ENCODE measurements at regions not wholly inside any gene's neighbourhood (a gene's known extent, or its start where the extent isn't known, plus 50 kb on each side); places are given as distances from the start of the nearest gene placed in this dataset.

DNA sequence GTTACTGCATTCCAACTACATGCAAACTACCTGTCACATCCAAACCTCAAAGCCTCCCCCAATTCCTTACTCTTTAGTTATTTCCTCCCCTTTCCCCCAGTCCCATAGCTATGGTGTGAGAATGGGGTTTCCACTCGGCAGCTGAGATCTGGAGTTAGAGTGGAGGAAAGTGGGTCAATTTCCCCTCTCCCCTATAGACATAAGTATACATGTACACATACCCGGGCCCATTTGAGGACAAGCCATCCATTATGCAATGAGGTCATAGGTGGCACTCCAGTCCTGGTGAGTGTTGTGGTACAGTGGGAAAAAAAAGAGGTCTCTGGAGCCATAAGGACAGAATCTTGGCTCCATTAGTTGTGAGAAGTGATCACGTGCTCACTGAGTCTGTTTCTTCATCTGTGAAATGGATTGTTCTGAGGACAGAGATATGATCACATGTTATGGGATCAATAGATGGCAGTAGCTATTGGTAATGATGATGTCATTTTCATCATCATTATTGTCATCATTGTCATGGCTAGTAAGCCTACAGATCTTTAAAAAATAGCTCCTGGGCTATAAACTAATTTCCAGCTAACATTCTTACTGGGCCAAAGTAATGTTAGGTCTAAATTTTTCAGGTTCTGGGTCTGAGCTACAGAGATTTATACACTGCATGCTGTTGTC is 119.0 kb downstream of the BCL2L11 start:
- intact Hi-C loops (cut with micrococcal nuclease) = no loop called here
- TF ChIP-seq MAFK (IDR thresholded peaks at IDR 0.05; ENCODE audit: low read depth, low read length) = no peak
- TF ChIP-seq RFX5 (IDR thresholded peaks at IDR 0.05; ENCODE audit: low read depth, low read length) = no peak
- H3K9me1 ChIP-seq (ENCODE audit: insufficient read depth, low read length) = peaks cover 12% of the 10 kb centered on the region
- no peak overlapping the region for H2BK120ac ChIP-seq (ENCODE audit: low read depth, low read length)
- no peak overlapping the region for H4K8ac ChIP-seq (ENCODE audit: low read depth in 2 of 2, low read length in 2 of 2)
- H2BK20ac ChIP-seq (ENCODE audit: low read depth, low read length) = no peak overlapping the region
- H2BK15ac ChIP-seq (ENCODE audit: low read depth, low read length) = no peak overlapping the region; the same call in 2 of the 3 replicates
- in situ Hi-C loops (cut with MboI; ENCODE audit: low sequenced_read_pairs) = no loop called here
- H3K79me1 ChIP-seq (ENCODE audit: low read depth in 1 of 2, low read length in 2 of 2) = peaks cover 15 to 39% of the 10 kb centered on the region in 2 experiments
- no peak overlapping the region for H3K4ac ChIP-seq (ENCODE audit: low read depth, low read length)
- BruUV-seq (replicated peaks) = no TSS peak
- no peak overlapping the region for H3K4me3 ChIP-seq (ENCODE audit: insufficient read depth, low read depth, low read length)
- CTCF ChIA-PET = no interaction called here
- DNase-seq (no peak), ATAC-seq (ENCODE audit: low read depth) (no peak)
- no peak overlapping the region for H3K4me2 ChIP-seq (ENCODE audit: low read depth, low read length)
- dilution Hi-C loops (cut with HindIII; ENCODE audit: low sequenced_read_pairs, unreplicated experiment) = no loop called here
- no peaks in the 10 kb centered on the region for H3K4me1 ChIP-seq (ENCODE audit: control insufficient read depth, insufficient read depth, low read length)
- no peak overlapping the region for H2BK5ac ChIP-seq (ENCODE audit: low read depth, low read length, poor library complexity, severe bottlenecking)
- no CpG with 5 or more reads among the region's 3 CpGs for WGBS, 2 experiments (ENCODE audit: extremely low coverage in 2 of 2, insufficient read length in 1 of 2)
- no peak overlapping the region for H2AK9ac ChIP-seq (replicated peaks; ENCODE audit: low read depth, low read length, poor library complexity)
- POLR2A ChIA-PET (ENCODE audit: unreplicated experiment) = no interaction called here
- no peak overlapping the region for H3K9ac ChIP-seq (ENCODE audit: low read depth, low read length)
- H3K56ac ChIP-seq (ENCODE audit: extremely low read depth, insufficient read depth, low read length) = no peak overlapping the region
- no peak overlapping the region for H4K91ac ChIP-seq (ENCODE audit: insufficient read depth, low read depth, low read length)
- H4K20me1 ChIP-seq (ENCODE audit: insufficient read depth, low read length) = peaks cover 8% of the 10 kb centered on the region; the same call in 1 of the 2 replicates
- no peak overlapping the region for H3K23ac ChIP-seq (ENCODE audit: low read depth, low read length)
- H3K27ac ChIP-seq (ENCODE audit: insufficient read depth, low read length) = no peak overlapping the region
- no peak overlapping the region for H3K14ac ChIP-seq (replicated peaks; ENCODE audit: low read depth, low read length)
- H3K36me3 ChIP-seq (ENCODE audit: control insufficient read depth, insufficient read depth, low read length) = peaks cover 9% of the 10 kb centered on the region
- H2AFZ ChIP-seq (replicated peaks; ENCODE audit: low read length, poor library complexity) = no peak overlapping the region
- H3K18ac ChIP-seq (ENCODE audit: low read depth, low read length) = no peak overlapping the region
- H3K27me3 ChIP-seq (ENCODE audit: control insufficient read depth, insufficient read depth, low read length) = no peaks in the 10 kb centered on the region
- no peak overlapping the region for H2AK5ac ChIP-seq (ENCODE audit: low read depth, low read length)
- H3K9me3 ChIP-seq (ENCODE audit: control insufficient read depth, insufficient read depth, low read length) = no peaks in the 10 kb centered on the region
- no peak overlapping the region for H4K5ac ChIP-seq (ENCODE audit: low read depth, low read length)
